ENCODE measurements at regions not wholly inside any gene's neighbourhood (a gene's known extent, or its start where the extent isn't known, plus 50 kb on each side); places are given as distances from the start of the nearest gene placed in this dataset.

- DNase-seq (ENCODE audit: low spot score) = no peak
- intact Hi-C loops (cut with DNase I) = no loop called here
Measured at GRCh38 chr1:112307930-112308591, 88.0 kb upstream of the CTTNBP2NL start.

DNA sequence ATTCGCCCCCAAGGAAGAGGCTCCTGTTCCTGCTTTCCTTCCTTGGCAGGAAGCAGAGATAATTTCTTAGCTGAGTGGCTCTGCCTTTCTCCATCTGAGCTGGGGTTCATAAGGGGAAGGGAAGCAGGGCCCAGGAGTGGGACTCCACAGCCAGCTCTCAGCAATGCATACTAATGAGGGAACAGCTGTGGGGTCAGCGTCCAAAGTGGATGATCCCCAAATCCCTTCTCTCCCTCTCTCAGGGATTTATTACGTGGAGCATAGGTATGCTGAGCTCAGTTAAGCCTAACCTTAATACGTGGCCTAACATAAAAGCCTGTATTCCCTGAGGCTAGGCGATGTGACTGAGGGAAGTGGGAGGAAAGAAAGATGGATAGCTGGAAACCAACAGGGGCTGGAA is 87.3 kb upstream of the CTTNBP2NL start:
- no peak for DNase-seq (ENCODE audit: low spot score)
- intact Hi-C loops (cut with DNase I) = no loop called here

GRCh38 chr1:112309499-112309898 is 86.5 kb upstream of the CTTNBP2NL start:
- no peak for DNase-seq (ENCODE audit: low spot score)
- intact Hi-C loops (cut with DNase I) = no loop called here

DNA sequence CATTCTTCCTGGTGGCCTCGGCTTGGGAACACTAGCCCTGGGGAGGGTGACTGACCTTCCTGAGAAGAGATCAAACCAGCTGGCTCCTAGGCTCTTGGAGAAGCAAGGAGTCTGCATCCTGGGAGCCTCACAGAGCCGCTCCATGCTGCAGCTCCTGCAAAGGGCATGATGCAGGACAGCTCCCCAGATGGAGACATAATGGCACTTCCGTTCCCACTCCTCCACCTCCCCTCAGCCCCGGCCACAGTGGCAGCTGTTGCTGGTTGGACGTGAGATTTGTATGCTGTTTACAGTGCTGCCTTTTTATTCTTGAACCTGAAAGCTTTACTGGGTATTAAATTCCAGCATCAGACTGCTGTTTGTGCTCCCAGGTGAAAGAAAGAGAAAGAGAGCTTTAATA is 83.7 kb upstream of the CTTNBP2NL start:
- intact Hi-C loops (cut with DNase I) = loop anchor here (10.0 kb wide), 1 partner anchor 178 kb away; no protein-coding TSS in a partner anchor
- no peak for DNase-seq (ENCODE audit: low spot score)

DNA sequence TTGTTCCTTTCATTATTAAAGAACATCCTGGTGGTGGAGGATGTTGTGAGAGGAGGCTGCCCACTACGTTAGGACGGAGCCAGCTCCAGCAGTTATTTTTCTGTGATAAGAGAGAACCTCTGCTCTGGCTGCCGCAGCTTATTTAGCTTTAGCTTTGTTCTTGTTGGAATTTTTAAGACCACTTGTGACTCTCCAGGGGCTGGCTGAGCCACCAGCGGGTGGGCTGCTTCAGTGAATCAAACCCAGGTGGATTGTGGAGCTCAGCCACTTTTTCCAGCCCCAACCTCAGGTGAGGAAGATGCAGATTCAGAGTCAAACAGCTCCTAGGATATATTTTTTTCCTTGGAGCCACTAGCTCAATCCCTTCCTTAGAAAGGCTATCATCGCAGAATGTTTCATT is 83.1 kb upstream of the CTTNBP2NL start:
- intact Hi-C loops (cut with DNase I) = loop anchor here (10.0 kb wide), 1 partner anchor 178 kb away; no protein-coding TSS in a partner anchor
- no peak for DNase-seq (ENCODE audit: low spot score)

GRCh38 chr1:112316254-112316913 is 79.6 kb upstream of the CTTNBP2NL start:
- DNase-seq (ENCODE audit: low spot score) = no peak
- intact Hi-C loops (cut with DNase I) = loop anchor here (10.0 kb wide), 1 partner anchor 182 kb away; no protein-coding TSS in a partner anchor

DNA sequence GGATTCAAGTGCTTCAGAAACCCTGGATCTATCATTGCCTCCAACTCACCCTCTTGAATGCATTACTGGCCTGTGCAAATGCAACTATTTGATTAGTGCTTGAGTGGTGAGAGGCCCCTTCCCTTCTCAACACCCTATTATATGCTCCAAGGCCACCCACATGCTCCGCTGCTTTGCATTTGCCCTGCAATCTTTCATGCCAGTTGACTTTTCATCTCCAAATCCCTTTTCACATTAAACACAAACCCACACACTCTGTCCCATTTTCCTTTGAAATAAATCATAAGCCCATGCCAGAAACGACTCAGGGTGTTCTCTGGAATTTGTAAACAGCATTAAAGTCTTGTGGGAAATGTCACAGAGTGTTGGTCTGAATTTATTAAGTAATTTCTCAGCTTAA is 78.9 kb upstream of the CTTNBP2NL start:
- no peak for DNase-seq (ENCODE audit: low spot score)
- intact Hi-C loops (cut with DNase I) = loop anchor here (10.0 kb wide), 1 partner anchor 182 kb away; no protein-coding TSS in a partner anchor

- intact Hi-C loops (cut with DNase I) = loop anchor here (10.0 kb wide), 1 partner anchor 183 kb away; no protein-coding TSS in a partner anchor
- no peak for DNase-seq (ENCODE audit: low spot score)
Measured at GRCh38 chr1:112317611-112318062, 78.4 kb upstream of the CTTNBP2NL start.

DNA sequence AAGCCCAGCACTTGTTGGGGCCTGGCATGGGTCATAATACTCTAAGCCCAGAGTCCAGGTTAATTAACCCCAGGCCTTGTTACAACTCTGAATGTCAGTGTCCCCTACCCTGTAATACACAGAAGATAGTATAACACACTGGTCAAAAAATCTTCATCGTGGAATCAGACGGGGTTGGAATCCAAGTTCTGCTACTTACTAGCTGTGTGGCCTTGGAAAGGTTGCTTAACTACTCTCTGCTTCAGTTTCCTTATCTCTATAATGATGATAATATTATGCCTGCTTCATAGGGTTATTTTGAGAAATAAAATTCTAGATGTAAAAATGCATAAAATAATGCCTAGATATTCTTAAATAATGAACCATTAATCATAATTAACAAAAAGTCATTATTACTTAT is 77.8 kb upstream of the CTTNBP2NL start:
- intact Hi-C loops (cut with DNase I) = loop anchor here (10.0 kb wide), 1 partner anchor 183 kb away; no protein-coding TSS in a partner anchor

DNA sequence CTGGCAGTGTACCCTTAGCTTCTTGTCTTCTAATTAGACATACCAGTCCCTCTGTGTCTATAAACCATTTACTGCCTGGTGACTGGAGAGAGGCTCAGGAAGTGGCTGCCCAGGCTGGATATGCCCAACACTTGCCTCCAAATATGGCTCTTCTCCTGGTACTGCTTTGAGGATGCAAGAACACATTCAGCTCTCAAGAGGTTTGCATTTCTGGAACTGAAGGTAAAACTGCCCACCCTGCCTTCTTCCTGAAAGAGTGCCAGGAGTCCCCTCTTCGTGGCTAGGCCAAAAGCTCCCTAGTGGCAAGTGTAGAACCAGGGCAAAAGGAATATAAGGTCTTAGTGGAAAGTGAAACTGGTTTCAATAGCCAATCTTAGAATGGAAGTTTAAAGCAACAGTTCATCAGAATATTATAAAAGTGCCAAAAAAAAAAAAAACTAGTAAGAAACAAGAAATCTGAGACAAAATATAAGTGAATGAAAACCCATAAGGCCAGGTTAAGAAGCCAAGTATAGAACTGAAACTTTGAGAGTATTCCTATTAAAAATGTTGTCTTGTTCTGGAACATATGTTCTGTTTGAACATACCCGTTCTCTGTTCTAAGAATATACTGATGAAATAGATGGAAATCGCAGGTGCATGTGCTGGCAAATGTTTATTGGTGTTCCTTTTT is 77.2 kb upstream of the CTTNBP2NL start:
- intact Hi-C loops (cut with DNase I) = loop anchor here (10.0 kb wide), 1 partner anchor 184 kb away; no protein-coding TSS in a partner anchor
- no peak for DNase-seq (ENCODE audit: low spot score)

More for the DNA sequence above, 77.8 kb upstream of the CTTNBP2NL start:
- no peak for DNase-seq (ENCODE audit: low spot score)

GRCh38 chr1:112319371-112320040 is 76.5 kb upstream of the CTTNBP2NL start:
- intact Hi-C loops (cut with DNase I) = loop anchor here (10.0 kb wide), 1 partner anchor 185 kb away; no protein-coding TSS in a partner anchor
- DNase-seq (ENCODE audit: low spot score) = no peak

DNA sequence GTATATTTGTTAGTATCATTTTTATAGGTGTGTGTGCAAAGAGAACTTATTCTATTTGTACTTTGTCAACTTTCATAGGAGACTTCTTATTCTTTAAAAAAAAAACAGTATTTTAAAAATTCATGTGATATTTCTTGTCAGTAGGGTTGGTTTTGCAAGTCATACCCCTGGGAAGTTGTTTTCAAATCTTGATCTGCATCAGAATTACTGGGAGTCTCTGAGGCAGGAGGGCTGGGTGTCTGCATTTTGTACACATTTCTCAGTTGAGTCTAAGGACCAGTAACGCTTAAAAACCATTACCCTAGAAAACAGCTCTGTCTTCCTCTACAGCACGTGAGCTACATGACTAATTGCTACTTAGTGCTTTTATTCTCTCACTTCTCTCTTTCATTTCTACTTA is 76.0 kb upstream of the CTTNBP2NL start:
- DNase-seq (ENCODE audit: low spot score) = no peak
- intact Hi-C loops (cut with DNase I) = no loop called here

- intact Hi-C loops (cut with DNase I) = no loop called here
- DNase-seq (ENCODE audit: low spot score) = no peak
Measured at GRCh38 chr1:112322018-112322417, 74.0 kb upstream of the CTTNBP2NL start.

GRCh38 chr1:112322983-112323678 is 72.9 kb upstream of the CTTNBP2NL start:
- intact Hi-C loops (cut with DNase I) = no loop called here
- DNase-seq (ENCODE audit: low spot score) = no peak

GRCh38 chr1:112325504-112325903 is 70.5 kb upstream of the CTTNBP2NL start:
- DNase-seq (ENCODE audit: low spot score) = no peak
- intact Hi-C loops (cut with DNase I) = no loop called here

DNA sequence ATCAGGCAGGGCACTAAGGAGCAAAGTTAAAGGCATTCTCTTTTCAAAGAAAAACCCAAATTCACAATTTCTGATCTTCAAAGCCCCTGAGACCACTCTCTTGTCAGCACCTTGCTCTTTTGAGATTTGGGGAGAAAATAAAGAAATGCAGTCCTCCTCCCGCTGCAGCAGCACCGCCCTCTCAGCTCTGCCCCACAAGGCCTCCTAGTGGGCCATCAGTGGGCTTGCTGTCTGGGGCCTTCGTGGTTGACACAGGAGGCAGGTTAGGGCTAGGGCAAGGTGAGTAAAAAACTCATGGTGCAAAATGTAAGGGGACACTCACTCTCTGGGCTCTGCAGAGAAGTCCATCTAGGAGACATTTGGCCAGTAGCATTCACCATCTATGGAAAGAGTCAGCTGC is 67.4 kb upstream of the CTTNBP2NL start:
- intact Hi-C loops (cut with DNase I) = no loop called here
- no peak for DNase-seq (ENCODE audit: low spot score)

DNA sequence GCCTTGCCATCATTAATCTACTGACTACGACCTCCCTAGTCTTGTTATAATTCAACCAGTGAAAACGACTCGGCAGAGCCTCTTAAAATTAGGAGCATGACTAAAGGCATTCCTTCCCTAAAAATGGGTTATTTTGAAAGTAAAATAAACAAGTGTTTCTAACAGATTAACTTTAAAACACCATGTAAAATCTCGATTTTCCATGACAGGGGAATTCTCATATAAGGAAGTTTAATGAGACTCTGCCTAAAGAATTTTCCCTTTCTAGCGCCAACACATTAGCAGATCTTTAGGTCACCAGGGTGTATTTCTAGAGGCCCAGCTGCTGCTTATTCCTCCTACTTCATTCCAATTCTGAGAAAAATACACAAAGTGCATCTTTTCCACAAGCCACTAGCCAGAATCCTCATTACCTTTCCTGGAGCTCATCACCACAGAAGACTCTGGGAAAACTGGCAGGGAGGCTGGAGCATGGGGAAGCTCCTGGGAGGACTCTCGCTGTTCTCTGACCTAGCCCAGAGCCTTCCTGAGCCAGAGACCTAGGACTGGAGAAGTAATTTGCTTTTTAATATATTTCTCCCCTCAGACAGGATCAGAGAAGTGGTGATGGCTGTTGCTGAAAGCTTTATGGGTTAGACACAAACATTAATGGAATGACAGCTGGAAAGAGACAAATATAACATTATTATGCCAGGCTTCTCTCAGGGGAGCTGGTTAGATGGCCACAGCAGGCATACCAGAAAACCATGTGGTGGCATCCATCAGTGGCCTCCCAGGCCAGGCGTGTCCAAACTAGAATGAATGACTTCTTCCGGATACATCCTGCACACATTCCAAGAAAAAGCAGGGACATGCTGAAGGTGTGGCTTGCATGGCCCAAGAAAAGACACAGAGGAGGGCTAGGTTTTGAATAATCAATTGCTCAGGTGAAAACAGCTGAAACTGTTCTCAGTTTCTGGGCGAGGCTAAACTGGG is 63.6 kb upstream of the CTTNBP2NL start:
- no peak for DNase-seq (ENCODE audit: low spot score)
- intact Hi-C loops (cut with DNase I) = no loop called here

DNA sequence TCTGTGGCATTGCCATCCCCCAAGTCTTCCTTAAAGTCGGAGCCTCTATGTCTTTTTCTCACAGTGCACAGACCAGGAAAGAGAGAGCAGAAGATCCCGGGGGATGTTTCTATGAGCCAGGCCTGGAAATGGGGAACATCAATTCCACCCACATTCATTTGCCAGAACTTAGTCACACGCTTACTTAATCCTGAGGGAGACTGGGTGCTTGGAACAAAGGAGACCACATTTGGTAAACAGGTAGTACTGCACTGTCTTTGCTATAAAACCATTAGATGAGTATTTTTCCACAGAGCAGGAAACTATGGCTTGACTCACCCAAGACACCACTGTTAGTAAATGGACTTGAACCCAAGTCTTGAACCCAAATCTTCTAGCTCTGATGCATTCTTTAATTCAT is 60.7 kb upstream of the CTTNBP2NL start:
- intact Hi-C loops (cut with DNase I) = loop anchor here (5.0 kb wide), 2 partner anchors 448 to 543 kb away; no protein-coding TSS in a partner anchor
- DNase-seq (ENCODE audit: low spot score) = no peak

Data from cardiac septum (tissue), 1 donor.